ENCODE measurements at regions not wholly inside any gene's neighbourhood (a gene's known extent, or its start where the extent isn't known, plus 50 kb on each side); places are given as distances from the start of the nearest gene placed in this dataset.

- no peak overlapping the region for H3K27ac ChIP-seq
- H3K36me3 ChIP-seq, result no peaks in the 10 kb centered on the region
- DNase-seq (ENCODE audit: low read depth in 1 of 2, low spot score in 1 of 2), result no peak
- TF ChIP-seq CTCF (IDR thresholded peaks at IDR 0.05; ENCODE audit: low read depth, low read length), result no peak
- no peaks in the 10 kb centered on the region for H3K9me3 ChIP-seq (ENCODE audit: low read depth)
- H3K4me3 ChIP-seq, result no peak overlapping the region
- no peaks in the 10 kb centered on the region for H3K27me3 ChIP-seq
- no peaks in the 10 kb centered on the region for H3K4me1 ChIP-seq (ENCODE audit: low read depth)
Observed at GRCh38 chr3:137078040-137078439, 120.3 kb downstream of the IL20RB start.

GRCh38 chr3:137079571-137079970 is 121.8 kb downstream of the IL20RB start:
- Histone ChIP-seq H3K4me3 (no peak overlapping the region), H3K9me3 (ENCODE audit: low read depth) (no peaks in the 10 kb centered on the region), H3K36me3 (no peaks in the 10 kb centered on the region), H3K4me1 (ENCODE audit: low read depth) (no peaks in the 10 kb centered on the region), H3K27ac (no peak overlapping the region), H3K27me3 (no peaks in the 10 kb centered on the region)
- TF ChIP-seq CTCF (IDR thresholded peaks at IDR 0.05; ENCODE audit: low read depth, low read length), result no peak
- DNase-seq (ENCODE audit: low read depth in 1 of 2, low spot score in 1 of 2), result no peak

GRCh38 chr3:137081711-137082110 is 123.9 kb downstream of the IL20RB start:
- no peak for TF ChIP-seq CTCF (IDR thresholded peaks at IDR 0.05; ENCODE audit: low read depth, low read length)
- H3K27me3 ChIP-seq, result no peaks in the 10 kb centered on the region
- H3K4me3 ChIP-seq, result no peak overlapping the region
- H3K27ac ChIP-seq, result no peak overlapping the region
- no peaks in the 10 kb centered on the region for H3K4me1 ChIP-seq (ENCODE audit: low read depth)
- no peak for DNase-seq (ENCODE audit: low read depth in 1 of 2, low spot score in 1 of 2)
- H3K9me3 ChIP-seq (ENCODE audit: low read depth), result no peaks in the 10 kb centered on the region
- no peaks in the 10 kb centered on the region for H3K36me3 ChIP-seq

GRCh38 chr3:137082763-137083162 is 125.0 kb downstream of the IL20RB start:
- no peak for DNase-seq (ENCODE audit: low read depth in 1 of 2, low spot score in 1 of 2)
- H3K36me3 ChIP-seq, result no peaks in the 10 kb centered on the region
- H3K4me3 ChIP-seq, result no peak overlapping the region
- no peak overlapping the region for H3K27ac ChIP-seq
- H3K4me1 ChIP-seq (ENCODE audit: low read depth), result no peaks in the 10 kb centered on the region
- no peak for TF ChIP-seq CTCF (IDR thresholded peaks at IDR 0.05; ENCODE audit: low read depth, low read length)
- no peaks in the 10 kb centered on the region for H3K9me3 ChIP-seq (ENCODE audit: low read depth)
- no peaks in the 10 kb centered on the region for H3K27me3 ChIP-seq

GRCh38 chr3:137083332-137083731 is 125.5 kb downstream of the IL20RB start:
- no peaks in the 10 kb centered on the region for H3K27me3 ChIP-seq
- no peak overlapping the region for H3K27ac ChIP-seq
- no peak overlapping the region for H3K4me3 ChIP-seq
- DNase-seq (ENCODE audit: low read depth in 1 of 2, low spot score in 1 of 2), result no peak
- TF ChIP-seq CTCF (IDR thresholded peaks at IDR 0.05; ENCODE audit: low read depth, low read length), result no peak
- no peaks in the 10 kb centered on the region for H3K36me3 ChIP-seq
- H3K4me1 ChIP-seq (ENCODE audit: low read depth), result no peaks in the 10 kb centered on the region
- no peaks in the 10 kb centered on the region for H3K9me3 ChIP-seq (ENCODE audit: low read depth)

- no peak for DNase-seq (ENCODE audit: low read depth in 1 of 2, low spot score in 1 of 2)
Observed at GRCh38 chr3:137084586-137084985, 126.8 kb downstream of the IL20RB start.

More at GRCh38 chr3:137084586-137084985, 126.8 kb downstream of the IL20RB start:
- no peak for TF ChIP-seq CTCF (IDR thresholded peaks at IDR 0.05; ENCODE audit: low read depth, low read length)
- Histone ChIP-seq H3K4me1 (ENCODE audit: low read depth) (no peaks in the 10 kb centered on the region), H3K36me3 (no peaks in the 10 kb centered on the region), H3K9me3 (ENCODE audit: low read depth) (no peaks in the 10 kb centered on the region), H3K27ac (no peak overlapping the region), H3K4me3 (no peak overlapping the region), H3K27me3 (no peaks in the 10 kb centered on the region)
